ENCODE measurements at regions not wholly inside any gene's neighbourhood (a gene's known extent, or its start where the extent isn't known, plus 50 kb on each side); places are given as distances from the start of the nearest gene placed in this dataset.

- no peaks in the 10 kb centered on the region for H3K9me3 ChIP-seq (ENCODE audit: low read depth, low read length)
- no peaks in the 10 kb centered on the region for H3K36me3 ChIP-seq (ENCODE audit: insufficient read depth, low read length)
- no peak overlapping the region for H3K4me2 ChIP-seq (ENCODE audit: insufficient read depth, low read length)
- no peak overlapping the region for H3K4me3 ChIP-seq (ENCODE audit: insufficient read depth, low read length)
- no peak for TF ChIP-seq CTCF (IDR thresholded peaks at IDR 0.05; ENCODE audit: extremely low read depth, low read depth, low read length)
- H3K27ac ChIP-seq (ENCODE audit: low read depth, low read length), result no peak overlapping the region
- no peaks in the 10 kb centered on the region for H4K20me1 ChIP-seq (ENCODE audit: insufficient read depth, low read length)
- no peak for DNase-seq (ENCODE audit: insufficient read length, low spot score, missing footprints)
- no peaks in the 10 kb centered on the region for H3K4me1 ChIP-seq (ENCODE audit: insufficient read depth, low read length)
- no peak overlapping the region for H2AFZ ChIP-seq (ENCODE audit: low read length)
- no peaks in the 10 kb centered on the region for H3K27me3 ChIP-seq (ENCODE audit: insufficient read depth, low read length)
- no peaks in the 10 kb centered on the region for H3K79me2 ChIP-seq (ENCODE audit: insufficient read depth, low read length)
Observed at GRCh38 chr4:181509073-181509472, 734.1 kb upstream of the TENM3 start.

DNA sequence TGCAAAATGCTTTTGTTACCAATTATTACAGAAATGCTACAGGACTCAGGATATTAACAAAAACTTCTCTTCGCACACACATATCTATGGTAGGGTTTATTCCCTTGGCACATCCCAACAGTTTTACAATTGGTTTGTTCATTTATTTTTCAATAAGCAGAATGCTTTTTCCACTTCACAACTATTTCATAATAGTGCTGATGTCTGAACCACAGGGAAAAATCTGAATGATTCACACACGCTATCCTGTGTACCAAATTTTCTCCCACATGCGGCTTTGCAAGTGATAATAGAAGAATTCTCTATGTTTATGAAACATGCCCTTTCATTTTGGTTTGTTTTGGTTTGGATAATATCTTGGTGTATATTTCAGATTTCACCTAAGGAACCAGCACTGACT is 725.7 kb upstream of the TENM3 start:
- Histone ChIP-seq H3K27ac (ENCODE audit: low read depth, low read length) (no peak overlapping the region), H2AFZ (ENCODE audit: low read length) (no peak overlapping the region), H4K20me1 (ENCODE audit: insufficient read depth, low read length) (no peaks in the 10 kb centered on the region), H3K79me2 (ENCODE audit: insufficient read depth, low read length) (no peaks in the 10 kb centered on the region), H3K4me3 (ENCODE audit: insufficient read depth, low read length) (no peak overlapping the region), H3K36me3 (ENCODE audit: insufficient read depth, low read length) (no peaks in the 10 kb centered on the region), H3K4me2 (ENCODE audit: insufficient read depth, low read length) (peak overlapping the region; percentile 56), H3K9me3 (ENCODE audit: low read depth, low read length) (no peaks in the 10 kb centered on the region), H3K4me1 (ENCODE audit: insufficient read depth, low read length) (peaks cover 6% of the 10 kb centered on the region), H3K27me3 (ENCODE audit: insufficient read depth, low read length) (no peaks in the 10 kb centered on the region)
- DNase-seq (ENCODE audit: insufficient read length, low spot score, missing footprints), result no peak
- TF ChIP-seq CTCF (IDR thresholded peaks at IDR 0.05; ENCODE audit: extremely low read depth, low read depth, low read length), result no peak

DNA sequence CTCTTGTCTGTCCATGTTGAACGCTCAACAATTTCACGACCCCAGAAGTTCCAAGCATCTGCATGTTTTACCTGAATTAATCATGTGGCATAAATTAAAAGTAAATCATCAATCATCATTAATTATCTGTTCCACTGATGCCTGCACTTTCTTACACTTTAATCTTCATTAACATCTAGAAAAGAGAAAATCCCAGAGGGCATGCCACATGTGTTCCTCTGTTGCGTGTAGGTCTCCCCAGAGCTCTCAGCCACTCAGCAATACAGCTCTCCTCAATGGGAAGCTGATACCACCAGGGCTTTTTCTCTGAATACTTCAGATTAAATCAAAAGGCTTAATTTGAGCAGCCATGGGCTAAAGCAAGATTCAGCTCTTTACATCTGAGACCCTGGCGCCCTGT is 722.4 kb upstream of the TENM3 start:
- Histone ChIP-seq H2AFZ (ENCODE audit: low read length) (no peak overlapping the region), H3K4me2 (ENCODE audit: insufficient read depth, low read length) (no peak overlapping the region), H3K27me3 (ENCODE audit: insufficient read depth, low read length) (no peaks in the 10 kb centered on the region), H3K4me1 (ENCODE audit: insufficient read depth, low read length) (peaks cover 6% of the 10 kb centered on the region), H3K27ac (ENCODE audit: low read depth, low read length) (no peak overlapping the region), H3K9me3 (ENCODE audit: low read depth, low read length) (no peaks in the 10 kb centered on the region), H4K20me1 (ENCODE audit: insufficient read depth, low read length) (no peaks in the 10 kb centered on the region), H3K36me3 (ENCODE audit: insufficient read depth, low read length) (no peaks in the 10 kb centered on the region), H3K4me3 (ENCODE audit: insufficient read depth, low read length) (no peak overlapping the region), H3K79me2 (ENCODE audit: insufficient read depth, low read length) (no peaks in the 10 kb centered on the region)
- TF ChIP-seq CTCF (IDR thresholded peaks at IDR 0.05; ENCODE audit: extremely low read depth, low read depth, low read length), result no peak
- DNase-seq (ENCODE audit: insufficient read length, low spot score, missing footprints), result no peak

GRCh38 chr4:181523973-181524372 is 719.2 kb upstream of the TENM3 start:
- no peak overlapping the region for H3K27ac ChIP-seq (ENCODE audit: low read depth, low read length)
- no peaks in the 10 kb centered on the region for H3K27me3 ChIP-seq (ENCODE audit: insufficient read depth, low read length)
- no peak overlapping the region for H3K4me3 ChIP-seq (ENCODE audit: insufficient read depth, low read length)
- H2AFZ ChIP-seq (ENCODE audit: low read length), result no peak overlapping the region
- DNase-seq (ENCODE audit: insufficient read length, low spot score, missing footprints), result no peak
- no peak overlapping the region for H3K4me2 ChIP-seq (ENCODE audit: insufficient read depth, low read length)
- H4K20me1 ChIP-seq (ENCODE audit: insufficient read depth, low read length), result no peaks in the 10 kb centered on the region
- no peak for TF ChIP-seq CTCF (IDR thresholded peaks at IDR 0.05; ENCODE audit: extremely low read depth, low read depth, low read length)
- no peaks in the 10 kb centered on the region for H3K36me3 ChIP-seq (ENCODE audit: insufficient read depth, low read length)
- H3K79me2 ChIP-seq (ENCODE audit: insufficient read depth, low read length), result no peaks in the 10 kb centered on the region
- H3K4me1 ChIP-seq (ENCODE audit: insufficient read depth, low read length), result no peaks in the 10 kb centered on the region
- H3K9me3 ChIP-seq (ENCODE audit: low read depth, low read length), result no peaks in the 10 kb centered on the region
